Left renal pelvis (tissue), 4 donors: ENCODE measurements at regions not wholly inside any gene's neighbourhood (a gene's known extent, or its start where the extent isn't known, plus 50 kb on each side); places are given as distances from the start of the nearest gene placed in this dataset.

Experiments used
- DNase-seq, 4 donors: peaks; one replicate each; pipeline ENCODE4 v3.0.0-alpha.2; 2013; ENCODE audit warnings: low read depth in 4 of 4, low spot score in 3 of 4

DNA sequence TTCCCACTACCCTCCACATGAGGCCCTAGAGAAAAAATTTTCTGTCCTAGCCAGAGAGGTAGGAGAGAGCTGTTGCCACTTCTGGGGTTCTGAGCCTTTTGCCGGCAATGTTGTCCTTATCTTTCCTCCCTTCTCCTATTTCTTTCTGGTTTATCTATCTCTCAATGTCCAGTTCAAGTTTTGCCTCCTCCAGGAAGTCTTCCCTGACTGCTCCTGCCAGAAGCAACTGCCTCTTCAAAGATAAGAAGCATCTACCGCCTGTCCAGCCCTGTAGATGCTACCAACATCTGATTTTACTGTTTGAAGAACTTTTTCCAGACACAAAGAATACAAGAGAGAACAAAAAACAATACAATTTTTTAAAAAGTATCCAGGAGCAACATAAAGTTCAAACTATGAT lies 220.8 kb upstream of the KLHL29 start:
- DNase-seq: no peak

- peak in 1 of 4 donors; percentile 22 for DNase-seq
Observed at GRCh38 chr2:23169896-23170295, 215.1 kb upstream of the KLHL29 start.

GRCh38 chr2:23171108-23171507 lies 213.9 kb upstream of the KLHL29 start:
- DNase-seq: no peak

GRCh38 chr2:23178396-23178795 lies 206.6 kb upstream of the KLHL29 start:
- no peak for DNase-seq

DNA sequence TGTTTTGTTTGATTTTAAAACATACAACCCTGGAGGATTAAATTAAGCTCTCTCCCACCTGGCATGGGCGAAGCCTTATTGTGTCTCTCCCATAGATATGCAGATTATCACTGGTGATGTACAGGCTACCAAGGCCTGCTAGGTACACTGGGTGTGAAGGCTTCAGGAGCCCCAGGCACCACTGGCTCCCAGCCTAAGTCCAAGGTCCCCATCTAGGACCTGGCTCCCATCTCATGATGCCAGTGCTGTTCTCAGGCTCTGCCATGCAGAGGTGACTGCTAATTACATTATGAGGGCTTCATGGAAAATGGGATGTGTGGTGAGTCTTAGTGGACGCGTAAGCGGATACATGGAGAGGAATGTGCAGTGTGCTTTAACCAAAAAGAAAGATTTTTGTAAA lies 201.2 kb upstream of the KLHL29 start:
- DNase-seq: no peak

DNA sequence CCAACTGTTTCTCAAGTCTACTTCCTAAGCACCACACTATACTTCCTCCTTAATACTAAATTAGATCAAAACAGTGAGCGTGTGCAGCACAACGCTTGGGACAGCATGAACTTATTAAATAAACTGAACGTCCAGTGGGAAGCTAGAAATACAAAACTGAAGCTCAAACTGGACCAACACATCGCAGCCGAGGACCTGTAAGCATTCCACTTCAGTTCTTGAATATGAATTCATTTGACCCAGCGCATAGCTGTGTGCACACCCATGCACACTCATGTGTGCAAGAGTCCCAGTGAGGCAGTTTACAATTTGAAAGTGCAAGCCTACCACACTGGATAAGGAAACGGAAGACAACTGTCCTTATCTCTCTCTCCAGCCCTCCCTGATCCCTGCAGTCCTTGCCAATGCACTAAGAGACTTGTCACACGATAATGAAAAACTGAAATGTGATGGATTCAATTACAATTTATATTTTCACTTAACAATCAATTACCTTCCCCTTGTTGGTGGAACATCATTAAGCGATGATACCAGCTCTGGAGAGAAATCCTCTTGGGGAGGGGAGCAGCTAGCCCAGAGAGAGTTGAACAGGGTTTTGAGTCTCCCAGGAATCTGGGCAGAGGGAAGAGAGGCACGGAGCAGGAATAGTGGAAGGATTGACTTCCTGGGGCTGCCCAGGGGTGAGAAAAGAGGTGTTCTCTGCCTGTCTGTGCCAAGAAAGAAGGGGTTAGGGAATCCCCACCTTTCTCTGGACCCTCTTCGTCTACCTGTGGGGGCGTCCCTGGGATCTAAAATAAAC lies 186.5 kb upstream of the KLHL29 start:
- no peak for DNase-seq

- no peak for DNase-seq
Observed at GRCh38 chr2:23199115-23199918, 185.7 kb upstream of the KLHL29 start.

- DNase-seq: no peak
Observed at GRCh38 chr2:23200068-23200786, 184.8 kb upstream of the KLHL29 start.

- no peak for DNase-seq
Observed at GRCh38 chr2:23200787-23201114, 184.2 kb upstream of the KLHL29 start.

- no peak for DNase-seq
Observed at GRCh38 chr2:23203383-23203782, 181.6 kb upstream of the KLHL29 start.

- DNase-seq: no peak
Observed at GRCh38 chr2:23204685-23205242, 180.2 kb upstream of the KLHL29 start.

GRCh38 chr2:23206650-23207049 lies 178.3 kb upstream of the KLHL29 start:
- no peak for DNase-seq

DNA sequence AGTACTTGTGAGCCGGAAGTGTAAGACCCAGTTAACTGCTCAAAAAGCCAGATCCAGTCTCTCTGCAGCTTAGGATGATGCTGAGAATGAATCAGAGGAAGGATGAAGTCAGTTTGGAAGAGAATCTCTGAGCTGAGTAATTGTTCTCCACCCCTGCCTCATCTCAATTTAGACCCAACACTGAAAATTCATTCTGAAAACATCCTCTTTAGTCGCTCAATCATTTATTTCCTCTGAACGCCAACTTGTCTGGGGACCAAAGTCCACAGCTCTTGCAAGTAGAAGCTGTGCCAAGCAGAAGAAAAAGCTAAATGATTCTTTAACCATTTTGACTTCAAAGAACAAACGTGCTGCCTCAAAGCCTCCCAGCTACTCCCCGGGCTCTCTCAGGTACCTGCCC lies 177.1 kb upstream of the KLHL29 start:
- DNase-seq: no peak

- no peak for DNase-seq
Observed at GRCh38 chr2:23208339-23208738, 176.6 kb upstream of the KLHL29 start.

GRCh38 chr2:23209059-23209458 lies 175.9 kb upstream of the KLHL29 start:
- no peak for DNase-seq

DNA sequence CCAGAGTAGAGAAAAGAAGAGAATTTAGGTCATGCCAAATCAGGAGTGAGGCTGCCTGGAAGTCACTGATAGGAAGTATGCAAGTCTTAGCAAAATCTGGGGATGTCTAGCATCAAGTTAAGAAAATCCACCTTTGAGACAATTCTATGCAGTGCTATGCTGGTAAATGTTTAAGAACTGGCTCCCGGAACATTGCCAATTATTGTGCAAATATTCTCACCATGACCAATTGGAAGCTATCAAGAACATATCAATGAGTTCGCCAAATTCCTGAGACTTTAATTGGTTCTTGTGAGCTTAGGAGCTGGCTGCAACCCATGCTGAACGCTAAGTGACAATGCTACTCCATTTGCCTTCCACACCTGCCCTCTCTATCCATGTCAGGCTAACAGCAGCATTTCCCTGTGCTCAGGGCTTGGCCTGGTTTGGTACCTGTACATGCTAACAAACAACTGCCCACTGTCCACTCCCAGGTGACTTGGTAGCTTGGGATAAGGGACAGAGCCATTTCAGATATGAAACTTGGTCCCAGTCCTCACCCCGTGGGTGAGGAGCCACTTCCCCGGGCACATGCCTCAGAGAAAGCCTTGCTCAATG lies 172.9 kb upstream of the KLHL29 start:
- DNase-seq: peak in 1 of 4 donors; percentile 12

DNA sequence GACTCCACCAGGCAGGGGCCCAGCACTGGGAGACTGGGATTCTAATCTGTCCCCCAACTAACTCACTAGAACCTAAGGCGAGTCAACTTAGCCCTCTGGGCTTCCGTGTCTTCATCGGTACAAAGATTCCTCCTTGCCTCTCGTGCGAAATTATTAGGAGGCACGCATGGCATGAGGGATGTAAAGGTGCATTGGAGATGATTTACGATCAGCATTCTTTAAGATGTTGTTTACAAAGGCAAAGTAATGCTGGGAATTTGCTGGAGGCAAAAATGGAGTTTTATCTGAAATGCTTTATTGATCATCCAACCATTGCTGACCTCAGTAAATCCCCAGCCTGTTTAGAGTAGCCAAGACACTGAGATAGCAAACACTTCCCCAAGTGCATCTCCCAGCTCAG lies 171.8 kb upstream of the KLHL29 start:
- DNase-seq: no peak

- DNase-seq: no peak
Observed at GRCh38 chr2:23215016-23215415, 170.0 kb upstream of the KLHL29 start.

- DNase-seq: no peak
Observed at GRCh38 chr2:23219666-23220065, 165.3 kb upstream of the KLHL29 start.

DNA sequence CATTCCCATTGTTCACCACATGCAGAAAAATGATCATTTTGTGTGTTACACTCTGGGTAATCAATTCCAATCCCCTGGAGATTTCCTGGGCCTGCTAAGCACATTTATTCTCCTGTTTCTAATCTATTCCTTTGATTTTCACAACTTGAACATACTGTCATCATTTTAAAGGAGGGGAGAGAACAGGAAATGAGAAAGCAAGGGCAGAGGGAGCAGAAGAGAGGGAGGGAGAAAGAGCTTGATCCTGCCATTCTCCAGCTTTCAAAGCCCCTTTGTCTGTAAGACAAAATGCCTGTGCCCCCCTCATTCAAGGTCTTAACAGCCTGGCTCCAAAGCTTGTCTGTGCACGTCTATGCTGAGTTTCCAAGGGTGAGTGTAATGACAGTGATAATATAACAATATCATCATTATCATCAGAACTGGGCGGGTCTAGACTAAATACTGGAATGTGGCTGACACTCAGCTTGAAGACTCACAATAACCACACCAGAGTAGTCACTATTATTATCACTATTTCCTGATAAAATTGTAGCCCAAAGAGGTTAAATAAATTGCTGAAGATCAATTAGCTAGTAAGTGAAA lies 164.4 kb upstream of the KLHL29 start:
- DNase-seq: no peak
